ENCODE measurements at regions not wholly inside any gene's neighbourhood (a gene's known extent, or its start where the extent isn't known, plus 50 kb on each side); places are given as distances from the start of the nearest gene placed in this dataset.

GRCh38 chr18:27778925-27779324, 398.0 kb downstream of the CDH2 start:
- Histone ChIP-seq H3K4me3 (no peak overlapping the region), H3K27me3 (ENCODE audit: insufficient read depth, low read depth) (no peaks in the 10 kb centered on the region), H3F3A (ENCODE audit: insufficient read depth, low read depth) (no peaks in the 10 kb centered on the region), H3K9me2 (ENCODE audit: insufficient read depth) (no peaks in the 10 kb centered on the region), H2AFZ (no peak overlapping the region), H3K36me3 (ENCODE audit: low read depth) (no peaks in the 10 kb centered on the region), H3K4me2 (no peak overlapping the region), H3K4me1 (replicated peaks; ENCODE audit: insufficient read depth) (no peaks in the 10 kb centered on the region), H4K20me1 (ENCODE audit: insufficient read depth) (no peaks in the 10 kb centered on the region), H3K9me3 (ENCODE audit: insufficient read depth, low read depth) (no peaks in the 10 kb centered on the region), H3K27ac (no peak overlapping the region), H3K79me2 (ENCODE audit: low read depth) (no peaks in the 10 kb centered on the region)
- intact Hi-C loops (cut with micrococcal nuclease; ENCODE audit: unreplicated experiment) = no loop called here
- DNase-seq = no peak
- TF ChIP-seq, protein P1, sequence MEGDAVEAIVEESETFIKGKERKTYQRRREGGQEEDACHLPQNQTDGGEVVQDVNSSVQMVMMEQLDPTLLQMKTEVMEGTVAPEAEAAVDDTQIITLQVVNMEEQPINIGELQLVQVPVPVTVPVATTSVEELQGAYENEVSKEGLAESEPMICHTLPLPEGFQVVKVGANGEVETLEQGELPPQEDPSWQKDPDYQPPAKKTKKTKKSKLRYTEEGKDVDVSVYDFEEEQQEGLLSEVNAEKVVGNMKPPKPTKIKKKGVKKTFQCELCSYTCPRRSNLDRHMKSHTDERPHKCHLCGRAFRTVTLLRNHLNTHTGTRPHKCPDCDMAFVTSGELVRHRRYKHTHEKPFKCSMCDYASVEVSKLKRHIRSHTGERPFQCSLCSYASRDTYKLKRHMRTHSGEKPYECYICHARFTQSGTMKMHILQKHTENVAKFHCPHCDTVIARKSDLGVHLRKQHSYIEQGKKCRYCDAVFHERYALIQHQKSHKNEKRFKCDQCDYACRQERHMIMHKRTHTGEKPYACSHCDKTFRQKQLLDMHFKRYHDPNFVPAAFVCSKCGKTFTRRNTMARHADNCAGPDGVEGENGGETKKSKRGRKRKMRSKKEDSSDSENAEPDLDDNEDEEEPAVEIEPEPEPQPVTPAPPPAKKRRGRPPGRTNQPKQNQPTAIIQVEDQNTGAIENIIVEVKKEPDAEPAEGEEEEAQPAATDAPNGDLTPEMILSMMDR (conservative IDR thresholded peaks at IDR 0.05) = no peak
- no peak for TF ChIP-seq EZH2 (IDR thresholded peaks at IDR 0.05; ENCODE audit: low read depth)
- ChIA-PET POLR2A (ENCODE audit: unreplicated experiment) (no interaction called here), CTCF (no interaction called here)
- BruUV-seq (replicated peaks) = no TSS peak

- CTCF ChIA-PET = no interaction called here
- no peaks in the 10 kb centered on the region for H3K9me2 ChIP-seq (ENCODE audit: insufficient read depth)
- TF ChIP-seq EZH2 (IDR thresholded peaks at IDR 0.05; ENCODE audit: low read depth) = no peak
- TF ChIP-seq, protein P1 (conservative IDR thresholded peaks at IDR 0.05) = no peak
- H2AFZ ChIP-seq = no peak overlapping the region
- no peaks in the 10 kb centered on the region for H3K36me3 ChIP-seq (ENCODE audit: low read depth)
- H3F3A ChIP-seq (ENCODE audit: insufficient read depth, low read depth) = no peaks in the 10 kb centered on the region
- no peak overlapping the region for H3K4me2 ChIP-seq
- H4K20me1 ChIP-seq (ENCODE audit: insufficient read depth) = no peaks in the 10 kb centered on the region
- POLR2A ChIA-PET (ENCODE audit: unreplicated experiment) = no interaction called here
- H3K79me2 ChIP-seq (ENCODE audit: low read depth) = no peaks in the 10 kb centered on the region
- no peaks in the 10 kb centered on the region for H3K9me3 ChIP-seq (ENCODE audit: insufficient read depth, low read depth)
- H3K27ac ChIP-seq = no peak overlapping the region
- DNase-seq = no peak
- intact Hi-C loops (cut with micrococcal nuclease; ENCODE audit: unreplicated experiment) = no loop called here
- H3K4me1 ChIP-seq (replicated peaks; ENCODE audit: insufficient read depth) = no peaks in the 10 kb centered on the region
- no TSS peak for BruUV-seq (replicated peaks)
- H3K4me3 ChIP-seq = no peak overlapping the region
- no peaks in the 10 kb centered on the region for H3K27me3 ChIP-seq (ENCODE audit: insufficient read depth, low read depth)
Measured at GRCh38 chr18:27778441-27778840, 398.5 kb downstream of the CDH2 start.

- no peak overlapping the region for H2AFZ ChIP-seq
- intact Hi-C loops (cut with micrococcal nuclease; ENCODE audit: unreplicated experiment) = no loop called here
- DNase-seq = no peak
- no peaks in the 10 kb centered on the region for H3K4me1 ChIP-seq (replicated peaks; ENCODE audit: insufficient read depth)
- no peak overlapping the region for H3K4me2 ChIP-seq
- H3K36me3 ChIP-seq (ENCODE audit: low read depth) = no peaks in the 10 kb centered on the region
- CTCF ChIA-PET = no interaction called here
- H3K27ac ChIP-seq = no peak overlapping the region
- no peaks in the 10 kb centered on the region for H3K79me2 ChIP-seq (ENCODE audit: low read depth)
- H4K20me1 ChIP-seq (ENCODE audit: insufficient read depth) = no peaks in the 10 kb centered on the region
- H3K4me3 ChIP-seq = no peak overlapping the region
- no peaks in the 10 kb centered on the region for H3K9me2 ChIP-seq (ENCODE audit: insufficient read depth)
- no TSS peak for BruUV-seq (replicated peaks)
- no peaks in the 10 kb centered on the region for H3K27me3 ChIP-seq (ENCODE audit: insufficient read depth, low read depth)
- no peak for TF ChIP-seq EZH2 (IDR thresholded peaks at IDR 0.05; ENCODE audit: low read depth)
- TF ChIP-seq, protein P1 (conservative IDR thresholded peaks at IDR 0.05) = no peak
- no peaks in the 10 kb centered on the region for H3F3A ChIP-seq (ENCODE audit: insufficient read depth, low read depth)
- H3K9me3 ChIP-seq (ENCODE audit: insufficient read depth, low read depth) = no peaks in the 10 kb centered on the region
- POLR2A ChIA-PET (ENCODE audit: unreplicated experiment) = no interaction called here
Measured at GRCh38 chr18:27772081-27772480, 404.8 kb downstream of the CDH2 start.

Data from PC-9 (cell line).